Prostate gland (tissue), 2 donors: ENCODE measurements at regions not wholly inside any gene's neighbourhood (a gene's known extent, or its start where the extent isn't known, plus 50 kb on each side); places are given as distances from the start of the nearest gene placed in this dataset.

Experiments used
- DNase-seq: peaks from one replicate; pipeline ENCODE4 v3.0.0-alpha.2; 2019; ENCODE audit warnings: low spot score
- H3K27ac ChIP-seq, 2 donors: fragments of 200-600 bp; sonication (generic); 2 replicates each; pipeline ENCODE4 v1.5.1; 2017 to 2019
- H3K27me3 ChIP-seq: fragments of 200-600 bp; sonication (generic); replicated peaks from 2 replicates; pipeline ENCODE4 v1.5.1; 2019; ENCODE audit not compliant: insufficient read depth
- H3K36me3 ChIP-seq, 2 donors: fragments of 200-600 bp; sonication (generic); 1 replicate in 1 of 2; 2 replicates in 1 of 2; pipeline versions ENCODE4 v1.5.1 to v1.8.1; 2017 to 2019
- H3K4me1 ChIP-seq: fragments of 200-600 bp; sonication (generic); replicated peaks from 2 replicates; pipeline ENCODE4 v1.5.1; 2019
- H3K4me3 ChIP-seq, 2 donors: fragments of 200-600 bp; sonication (generic); 2 replicates each; pipeline ENCODE4 v1.5.1; 2017 to 2019
- H3K9me3 ChIP-seq: fragments of 200-600 bp; sonication (generic); 2 replicates; pipeline ENCODE4 v1.5.1; 2017
- CTCF ChIP-seq, 4 experiments: fragments of 200-600 bp in 2 of 4; fragments of 450-650 bp in 2 of 4; sonication (generic) in 2 of 4; IDR thresholded peaks; 1 replicate in 3 of 4; 2 replicates in 1 of 4; pipeline ENCODE4 v1.5.1; 2016 to 2019; ENCODE audit warnings: antibody characterized with exemption in 4 of 4, mild to moderate bottlenecking in 2 of 4, moderate library complexity in 2 of 4
- POLR2A ChIP-seq: fragments of 450-650 bp; IDR thresholded peaks from one replicate; pipeline ENCODE4 v1.6.1; 2016; ENCODE audit warnings: antibody characterized with exemption, mild to moderate bottlenecking
- POLR2AphosphoS5 ChIP-seq: sonication (generic); formaldehyde crosslinking; IDR thresholded peaks from one replicate; pipeline ENCODE4 v1.6.1; 2017; ENCODE audit warnings: antibody characterized with exemption
- WGBS: methylation state at CpG from one replicate; pipeline ENCODE4 v1.1.5; 2018; 5-methylcytosine and 5-hydroxymethylcytosine counted together
- intact Hi-C: fragments of 100-400 bp; cut with DNase I; formaldehyde crosslinking; loops from one replicate; pipeline ENCODE4 v1.14.2; 2022

DNA sequence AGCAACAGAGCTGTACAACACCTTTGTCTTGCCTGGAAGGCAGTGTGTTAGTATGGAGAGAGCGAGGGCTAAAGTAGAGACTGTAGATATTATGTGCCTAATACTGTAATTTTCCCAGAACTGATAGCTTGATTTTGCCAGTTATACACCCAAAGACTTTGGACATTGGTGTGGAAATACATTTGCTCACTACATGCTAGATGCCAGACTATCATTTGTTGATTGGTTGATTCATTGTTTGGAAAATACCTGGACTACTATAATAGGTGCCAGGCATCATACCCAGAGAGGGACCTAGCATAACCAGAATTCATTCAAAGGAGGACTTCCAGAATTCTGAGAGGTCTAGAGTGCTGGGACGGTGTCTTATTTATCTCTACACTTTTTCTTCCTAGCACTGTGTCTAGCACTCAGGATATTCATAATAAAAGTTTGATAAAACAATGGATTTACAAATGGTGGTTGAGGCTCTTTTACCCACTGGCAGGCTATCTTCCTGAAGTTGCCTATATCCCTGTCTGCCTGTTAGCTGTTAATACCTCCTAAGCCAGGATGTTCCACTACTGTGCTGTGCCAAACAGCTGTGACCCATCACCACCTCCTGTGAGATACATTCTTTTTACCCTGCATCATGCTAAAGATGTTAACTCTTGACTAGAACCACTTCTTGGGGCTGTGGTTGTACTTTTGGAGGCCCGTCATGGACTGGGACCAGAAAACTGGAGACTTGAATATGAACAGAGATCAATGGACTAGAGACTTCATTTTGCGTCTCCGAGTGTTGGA lies 72.2 kb upstream of the FUCA2 start:
- Histone ChIP-seq H3K4me3 (no peak overlapping the region), H3K4me1 (no peaks in the 10 kb centered on the region), H3K36me3 (no peaks in the 10 kb centered on the region), H3K9me3 (no peaks in the 10 kb centered on the region), H3K27ac (no peak overlapping the region), H3K27me3 (no peaks in the 10 kb centered on the region)
- TF ChIP-seq CTCF (IDR thresholded peaks at IDR 0.05) (no peak), POLR2AphosphoS5 (no peak), POLR2A (no peak)
- intact Hi-C loops: no loop called here
- WGBS: 98% methylated on average over 5 of the region's 5 CpGs
- no peak for DNase-seq

DNA sequence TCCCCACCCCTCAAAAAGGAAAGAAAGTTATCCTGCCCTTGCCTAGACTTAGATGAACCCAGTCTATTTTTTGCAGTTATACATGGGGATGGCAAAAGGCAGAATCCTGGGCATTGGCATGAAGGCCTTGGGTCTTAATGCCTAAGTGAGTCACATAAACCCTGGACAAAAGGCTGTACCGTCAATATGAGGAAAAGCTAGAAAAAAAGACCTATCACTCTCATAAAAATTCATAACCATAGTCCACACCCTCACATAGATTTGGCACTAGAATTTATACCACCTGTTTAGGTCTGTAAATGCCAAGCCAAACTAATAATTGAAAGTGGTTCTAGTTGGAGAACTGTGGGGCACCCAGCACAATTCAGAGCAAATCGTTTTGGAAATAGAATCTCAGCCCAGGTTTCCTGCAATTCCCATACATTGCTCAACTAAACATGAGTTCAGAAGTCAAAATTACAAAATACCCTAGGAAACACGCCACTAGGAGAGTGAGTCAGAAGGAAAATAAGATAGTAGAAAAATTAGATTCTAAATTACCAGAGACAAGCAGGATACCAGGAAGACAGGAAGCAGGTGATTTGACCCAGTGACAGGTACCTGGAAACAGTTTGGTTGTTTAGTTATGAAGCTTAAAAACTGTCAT lies 70.4 kb upstream of the FUCA2 start:
- Histone ChIP-seq H3K9me3 (no peaks in the 10 kb centered on the region), H3K4me1 (no peaks in the 10 kb centered on the region), H3K4me3 (no peak overlapping the region), H3K27ac (no peak overlapping the region), H3K27me3 (no peaks in the 10 kb centered on the region), H3K36me3 (no peaks in the 10 kb centered on the region)
- no peak for DNase-seq
- intact Hi-C loops: no loop called here
- no peak for TF ChIP-seq CTCF (IDR thresholded peaks at IDR 0.05)
- no peak for TF ChIP-seq POLR2A
- WGBS: 60% methylated on average over 3 of the region's 3 CpGs

GRCh38 chr6:143579703-143580102 lies 68.2 kb upstream of the FUCA2 start:
- H3K4me1 ChIP-seq: no peaks in the 10 kb centered on the region
- TF ChIP-seq POLR2A (no peak), CTCF (IDR thresholded peaks at IDR 0.05) (no peak), POLR2AphosphoS5 (no peak)
- intact Hi-C loops: loop anchor here (5.0 kb wide), 1 partner anchor 263 kb away; the partner anchor contains the start of gene LTV1
- H3K27me3 ChIP-seq: no peaks in the 10 kb centered on the region
- no peak overlapping the region for H3K4me3 ChIP-seq
- H3K36me3 ChIP-seq: no peaks in the 10 kb centered on the region
- no peak overlapping the region for H3K27ac ChIP-seq
- WGBS: 64% methylated on average over 8 of the region's 8 CpGs
- no peaks in the 10 kb centered on the region for H3K9me3 ChIP-seq
- DNase-seq: no peak

- TF ChIP-seq POLR2A (no peak), POLR2AphosphoS5 (no peak), CTCF (IDR thresholded peaks at IDR 0.05) (no peak)
- no peaks in the 10 kb centered on the region for H3K36me3 ChIP-seq
- 90% methylated on average over 2 of the region's 2 CpGs for WGBS
- intact Hi-C loops: loop anchor here (5.0 kb wide), 1 partner anchor 264 kb away; the partner anchor contains the start of gene LTV1
- no peak overlapping the region for H3K27ac ChIP-seq
- DNase-seq: no peak
- no peak overlapping the region for H3K4me3 ChIP-seq
- no peaks in the 10 kb centered on the region for H3K4me1 ChIP-seq
- H3K27me3 ChIP-seq: no peaks in the 10 kb centered on the region
- H3K9me3 ChIP-seq: no peaks in the 10 kb centered on the region
These were observed 66.5 kb upstream of the FUCA2 start for GRCh38 chr6:143578054-143578453.
